ENCODE measurements at regions not wholly inside any gene's neighbourhood (a gene's known extent, or its start where the extent isn't known, plus 50 kb on each side); places are given as distances from the start of the nearest gene placed in this dataset.

DNA sequence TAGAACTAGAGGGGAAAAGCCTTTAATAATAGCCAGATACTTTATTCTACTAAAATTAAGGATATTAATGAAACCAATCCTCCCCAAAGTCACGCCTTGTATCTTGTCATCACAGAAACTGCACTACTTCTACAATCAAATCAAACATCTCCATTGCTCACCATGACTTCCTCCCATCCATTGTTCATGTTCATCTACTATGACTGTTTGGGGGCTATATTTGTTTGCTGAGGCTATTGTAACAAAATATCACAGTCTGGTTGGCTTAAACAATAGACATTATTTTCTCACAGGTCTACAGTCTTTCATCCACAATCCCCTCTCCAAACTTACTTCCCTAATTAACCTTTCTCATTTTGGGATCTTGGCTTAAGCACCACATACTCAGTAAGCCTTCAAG lies 193.6 kb upstream of the FSCB start:
- DNase-seq, result no peak
- in situ Hi-C loops (cut with HindIII; ENCODE audit: low pct_ligation_motif_present, low sequenced_read_pairs), result no loop called here
- no peak overlapping the region for H3K4me3 ChIP-seq (ENCODE audit: low read depth, low read length)

GRCh38 chr14:44700184-44700583 lies 193.1 kb upstream of the FSCB start:
- Histone ChIP-seq H3K36me3 (replicated peaks) (no peaks in the 10 kb centered on the region), H3K4me3 (ENCODE audit: low read depth, low read length) (no peak overlapping the region), H3K27me3 (replicated peaks) (no peaks in the 10 kb centered on the region), H3K27ac (no peak overlapping the region)
- TF ChIP-seq, protein P1, sequence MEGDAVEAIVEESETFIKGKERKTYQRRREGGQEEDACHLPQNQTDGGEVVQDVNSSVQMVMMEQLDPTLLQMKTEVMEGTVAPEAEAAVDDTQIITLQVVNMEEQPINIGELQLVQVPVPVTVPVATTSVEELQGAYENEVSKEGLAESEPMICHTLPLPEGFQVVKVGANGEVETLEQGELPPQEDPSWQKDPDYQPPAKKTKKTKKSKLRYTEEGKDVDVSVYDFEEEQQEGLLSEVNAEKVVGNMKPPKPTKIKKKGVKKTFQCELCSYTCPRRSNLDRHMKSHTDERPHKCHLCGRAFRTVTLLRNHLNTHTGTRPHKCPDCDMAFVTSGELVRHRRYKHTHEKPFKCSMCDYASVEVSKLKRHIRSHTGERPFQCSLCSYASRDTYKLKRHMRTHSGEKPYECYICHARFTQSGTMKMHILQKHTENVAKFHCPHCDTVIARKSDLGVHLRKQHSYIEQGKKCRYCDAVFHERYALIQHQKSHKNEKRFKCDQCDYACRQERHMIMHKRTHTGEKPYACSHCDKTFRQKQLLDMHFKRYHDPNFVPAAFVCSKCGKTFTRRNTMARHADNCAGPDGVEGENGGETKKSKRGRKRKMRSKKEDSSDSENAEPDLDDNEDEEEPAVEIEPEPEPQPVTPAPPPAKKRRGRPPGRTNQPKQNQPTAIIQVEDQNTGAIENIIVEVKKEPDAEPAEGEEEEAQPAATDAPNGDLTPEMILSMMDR (IDR thresholded peaks at IDR 0.05; ENCODE audit: low read depth, low read length, missing control alignments), result no peak
- in situ Hi-C loops (cut with HindIII; ENCODE audit: low pct_ligation_motif_present, low sequenced_read_pairs), result no loop called here
- no peak for DNase-seq

More for the DNA sequence above, 193.6 kb upstream of the FSCB start:
- Histone ChIP-seq H3K36me3 (replicated peaks) (no peaks in the 10 kb centered on the region), H3K27me3 (replicated peaks) (no peaks in the 10 kb centered on the region), H3K27ac (no peak overlapping the region)
- TF ChIP-seq, protein P1 (IDR thresholded peaks at IDR 0.05; ENCODE audit: low read depth, low read length, missing control alignments), result no peak

DNA sequence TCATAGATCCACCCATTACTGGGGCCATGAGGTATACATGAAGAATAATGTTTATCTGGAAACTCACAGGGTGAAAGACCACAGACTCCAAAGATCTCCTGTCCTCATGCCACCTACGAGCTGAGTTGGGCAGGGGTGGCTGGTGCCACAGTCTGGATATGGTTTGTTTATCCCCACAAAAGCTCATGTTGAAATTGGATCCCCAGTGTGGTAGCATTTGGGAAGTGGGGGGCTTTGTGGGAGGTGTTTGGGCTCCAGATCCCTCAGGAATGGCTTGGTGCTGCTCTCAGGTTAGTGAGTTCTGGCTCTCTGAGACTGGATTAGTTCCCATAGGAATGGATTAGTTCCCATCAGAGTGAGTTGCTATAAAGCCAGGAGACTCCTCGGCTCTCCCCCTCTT lies 192.3 kb upstream of the FSCB start:
- Histone ChIP-seq H3K36me3 (replicated peaks) (no peaks in the 10 kb centered on the region), H3K27ac (no peak overlapping the region), H3K4me3 (ENCODE audit: low read depth, low read length) (no peak overlapping the region), H3K27me3 (replicated peaks) (no peaks in the 10 kb centered on the region)
- TF ChIP-seq, protein P1 (IDR thresholded peaks at IDR 0.05; ENCODE audit: low read depth, low read length, missing control alignments), result no peak
- DNase-seq, result no peak
- in situ Hi-C loops (cut with HindIII; ENCODE audit: low pct_ligation_motif_present, low sequenced_read_pairs), result no loop called here

GRCh38 chr14:44669496-44669895 lies 162.4 kb upstream of the FSCB start:
- DNase-seq, result no peak
- in situ Hi-C loops (cut with HindIII; ENCODE audit: low pct_ligation_motif_present, low sequenced_read_pairs), result no loop called here
- Histone ChIP-seq H3K36me3 (replicated peaks) (no peaks in the 10 kb centered on the region), H3K27ac (no peak overlapping the region), H3K27me3 (replicated peaks) (no peaks in the 10 kb centered on the region), H3K4me3 (ENCODE audit: low read depth, low read length) (no peak overlapping the region)
- TF ChIP-seq, protein P1 (IDR thresholded peaks at IDR 0.05; ENCODE audit: low read depth, low read length, missing control alignments), result no peak

- TF ChIP-seq, protein P1 (IDR thresholded peaks at IDR 0.05; ENCODE audit: low read depth, low read length, missing control alignments), result no peak
Observed at GRCh38 chr14:44663136-44663535, 156.1 kb upstream of the FSCB start.

DNA sequence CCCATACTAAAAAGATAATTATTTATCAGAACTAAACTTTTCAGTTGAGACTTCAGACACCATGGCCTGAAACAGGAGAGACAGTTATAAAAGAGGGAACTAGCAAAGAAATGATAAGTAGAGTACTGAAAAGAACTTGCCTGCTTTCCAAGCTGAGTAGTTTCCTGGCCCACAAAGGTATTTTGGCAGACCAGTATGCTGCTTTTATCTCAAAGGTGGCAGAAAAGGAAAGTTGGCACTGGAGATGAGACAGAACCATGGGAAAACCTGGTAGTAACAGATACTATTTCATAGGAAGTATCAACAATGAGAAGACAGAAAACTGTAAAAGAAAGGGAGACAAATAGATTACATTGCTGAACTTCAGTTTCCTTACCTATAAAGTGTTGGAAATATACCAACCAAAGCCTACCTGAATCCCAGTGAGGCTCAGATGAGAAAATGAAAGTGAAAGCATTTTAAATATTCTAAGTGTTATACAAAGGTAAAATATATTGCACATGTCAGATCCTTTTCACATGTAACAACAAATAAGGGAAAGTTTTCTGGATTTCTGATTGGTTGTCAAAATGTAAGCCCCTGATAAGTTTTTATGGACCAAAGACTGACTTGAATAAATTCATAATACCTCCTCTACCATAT lies 155.3 kb upstream of the FSCB start:
- no peak overlapping the region for H3K27ac ChIP-seq
- H3K36me3 ChIP-seq (replicated peaks), result no peaks in the 10 kb centered on the region
- DNase-seq, result no peak
- H3K27me3 ChIP-seq (replicated peaks), result no peaks in the 10 kb centered on the region
- in situ Hi-C loops (cut with HindIII; ENCODE audit: low pct_ligation_motif_present, low sequenced_read_pairs), result no loop called here
- TF ChIP-seq, protein P1 (IDR thresholded peaks at IDR 0.05; ENCODE audit: low read depth, low read length, missing control alignments), result no peak
- H3K4me3 ChIP-seq (ENCODE audit: low read depth, low read length), result no peak overlapping the region

More at GRCh38 chr14:44663136-44663535, 156.1 kb upstream of the FSCB start:
- Histone ChIP-seq H3K4me3 (ENCODE audit: low read depth, low read length) (no peak overlapping the region), H3K27me3 (replicated peaks) (no peaks in the 10 kb centered on the region), H3K36me3 (replicated peaks) (no peaks in the 10 kb centered on the region), H3K27ac (no peak overlapping the region)
- no peak for DNase-seq
- in situ Hi-C loops (cut with HindIII; ENCODE audit: low pct_ligation_motif_present, low sequenced_read_pairs), result no loop called here

Measured in brain microvascular endothelial cell (primary cell).